T-helper 1 cell treated with Interleukin-12 subunit alpha and Interleukin-12 subunit beta and Interleukin-4 antibody, amounts not matched to agents 30 μg/mL and 1 μg/mL, for 36 hours (primary cell): ENCODE measurements at regions not wholly inside any gene's neighbourhood (a gene's known extent, or its start where the extent isn't known, plus 50 kb on each side); places are given as distances from the start of the nearest gene placed in this dataset.

ENCODE experiments used
- H3K27ac Mint-ChIP-seq: one replicate; pipeline ENCODE4 v1.8.0; 2021; ENCODE audit warnings: mild to moderate bottlenecking, mixed read lengths
- H3K27me3 Mint-ChIP-seq: one replicate; pipeline ENCODE4 v1.8.0; 2021; ENCODE audit warnings: low read depth, mixed read lengths
- H3K36me3 Mint-ChIP-seq: one replicate; pipeline ENCODE4 v1.8.0; 2021; ENCODE audit warnings: low read depth, mixed read lengths
- H3K4me1 Mint-ChIP-seq: one replicate; pipeline ENCODE4 v1.8.0; 2021; ENCODE audit warnings: low read depth, mixed read lengths
- H3K4me3 Mint-ChIP-seq: one replicate; pipeline ENCODE4 v1.8.0; 2021; ENCODE audit warnings: mild to moderate bottlenecking, moderate library complexity, mixed read lengths
- H3K9me3 Mint-ChIP-seq: one replicate; pipeline ENCODE4 v1.8.0; 2021; ENCODE audit warnings: mixed read lengths

DNA sequence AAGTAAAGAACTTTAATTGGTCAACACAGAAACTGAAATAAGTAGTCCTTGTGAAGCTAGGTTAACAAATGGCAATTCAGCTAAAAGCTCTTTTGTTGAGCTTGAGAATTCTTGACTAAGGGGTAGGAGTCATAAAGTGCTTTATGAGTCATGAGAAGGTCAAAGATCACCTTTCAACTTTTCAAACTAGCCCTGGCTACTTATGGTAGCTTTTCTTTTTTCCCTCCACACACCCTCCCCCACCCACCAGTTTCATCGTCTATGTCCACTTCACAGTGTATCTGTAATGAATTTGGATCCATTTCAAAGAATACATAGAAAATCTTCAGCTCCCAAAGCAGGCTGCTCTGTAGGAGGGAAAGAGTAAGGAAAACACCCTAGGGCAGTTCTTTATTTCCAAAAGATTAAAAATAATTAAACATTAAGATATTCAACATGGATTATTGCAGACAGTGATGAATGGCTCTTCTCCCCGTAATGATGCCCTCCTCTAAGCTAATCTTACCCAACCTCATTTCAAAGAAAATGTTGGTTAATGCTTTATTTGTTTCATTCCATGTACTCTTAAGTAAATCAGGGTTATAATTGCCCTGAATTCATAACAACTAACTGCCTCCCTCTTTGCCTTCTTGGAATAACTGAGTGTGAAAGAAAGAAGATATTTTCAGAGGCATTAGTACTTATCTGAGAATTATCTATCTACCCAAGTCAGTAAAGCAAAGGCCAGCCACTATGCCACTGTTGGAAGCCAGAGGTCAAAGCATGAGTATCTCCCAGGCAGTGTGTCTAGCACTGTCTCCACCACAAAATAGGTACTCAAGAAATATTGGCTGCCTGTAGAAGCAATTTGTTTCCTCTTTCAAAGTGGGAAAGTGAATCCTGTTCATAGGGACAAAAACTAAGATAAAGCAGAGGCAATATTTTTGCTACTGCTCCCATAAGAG is 290.6 kb downstream of the PIK3R1 start:
- H3K4me3 Mint-ChIP-seq, result no peak overlapping the region
- peaks cover 2% of the 10 kb centered on the region for H3K27me3 Mint-ChIP-seq
- no peaks in the 10 kb centered on the region for H3K9me3 Mint-ChIP-seq
- H3K27ac Mint-ChIP-seq, result no peak overlapping the region
- H3K4me1 Mint-ChIP-seq, result no peaks in the 10 kb centered on the region
- no peaks in the 10 kb centered on the region for H3K36me3 Mint-ChIP-seq

DNA sequence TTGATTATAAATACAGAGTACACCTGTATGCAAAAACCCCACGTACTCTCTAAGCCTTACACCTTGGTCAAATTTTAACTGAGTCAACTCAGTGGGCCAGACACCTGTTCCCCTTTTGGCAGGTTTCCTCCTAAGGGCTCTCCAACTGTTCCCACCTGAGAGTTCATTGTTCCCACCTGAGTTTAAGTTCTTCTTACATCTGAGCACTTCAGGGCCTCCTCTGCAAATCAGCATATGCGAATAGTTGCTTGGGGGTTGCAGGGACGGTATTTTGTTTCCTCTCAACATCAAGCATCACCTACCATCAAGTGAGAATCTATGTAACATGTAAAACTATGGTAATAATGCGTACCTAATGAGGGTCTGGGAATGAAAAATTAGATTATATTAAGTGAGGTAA is 300.0 kb downstream of the PIK3R1 start:
- no peaks in the 10 kb centered on the region for H3K36me3 Mint-ChIP-seq
- no peaks in the 10 kb centered on the region for H3K4me1 Mint-ChIP-seq
- no peak overlapping the region for H3K4me3 Mint-ChIP-seq
- no peaks in the 10 kb centered on the region for H3K9me3 Mint-ChIP-seq
- no peak overlapping the region for H3K27ac Mint-ChIP-seq
- H3K27me3 Mint-ChIP-seq, result no peaks in the 10 kb centered on the region

GRCh38 chr5:68518286-68518685 is 302.7 kb downstream of the PIK3R1 start:
- no peaks in the 10 kb centered on the region for H3K36me3 Mint-ChIP-seq
- H3K27me3 Mint-ChIP-seq, result no peaks in the 10 kb centered on the region
- H3K4me1 Mint-ChIP-seq, result no peaks in the 10 kb centered on the region

GRCh38 chr5:68519143-68519542 is 303.6 kb downstream of the PIK3R1 start:
- no peak overlapping the region for H3K4me3 Mint-ChIP-seq
- H3K27ac Mint-ChIP-seq, result no peak overlapping the region
- no peaks in the 10 kb centered on the region for H3K9me3 Mint-ChIP-seq
- H3K27me3 Mint-ChIP-seq, result no peaks in the 10 kb centered on the region
- H3K36me3 Mint-ChIP-seq, result no peaks in the 10 kb centered on the region
- H3K4me1 Mint-ChIP-seq, result no peaks in the 10 kb centered on the region

More at GRCh38 chr5:68518286-68518685, 302.7 kb downstream of the PIK3R1 start:
- Mint-ChIP-seq H3K4me3 (no peak overlapping the region), H3K27ac (no peak overlapping the region), H3K9me3 (no peaks in the 10 kb centered on the region)

- Mint-ChIP-seq H3K36me3 (no peaks in the 10 kb centered on the region), H3K4me3 (no peak overlapping the region), H3K4me1 (no peaks in the 10 kb centered on the region)
Observed at GRCh38 chr5:68521776-68522175, 306.2 kb downstream of the PIK3R1 start.

GRCh38 chr5:68522863-68523262 is 307.3 kb downstream of the PIK3R1 start:
- Mint-ChIP-seq H3K4me3 (no peak overlapping the region), H3K27me3 (no peaks in the 10 kb centered on the region), H3K4me1 (no peaks in the 10 kb centered on the region), H3K36me3 (no peaks in the 10 kb centered on the region), H3K27ac (no peak overlapping the region), H3K9me3 (peaks cover 3% of the 10 kb centered on the region)

More at GRCh38 chr5:68521776-68522175, 306.2 kb downstream of the PIK3R1 start:
- no peak overlapping the region for H3K27ac Mint-ChIP-seq
- no peaks in the 10 kb centered on the region for H3K27me3 Mint-ChIP-seq
- no peaks in the 10 kb centered on the region for H3K9me3 Mint-ChIP-seq

DNA sequence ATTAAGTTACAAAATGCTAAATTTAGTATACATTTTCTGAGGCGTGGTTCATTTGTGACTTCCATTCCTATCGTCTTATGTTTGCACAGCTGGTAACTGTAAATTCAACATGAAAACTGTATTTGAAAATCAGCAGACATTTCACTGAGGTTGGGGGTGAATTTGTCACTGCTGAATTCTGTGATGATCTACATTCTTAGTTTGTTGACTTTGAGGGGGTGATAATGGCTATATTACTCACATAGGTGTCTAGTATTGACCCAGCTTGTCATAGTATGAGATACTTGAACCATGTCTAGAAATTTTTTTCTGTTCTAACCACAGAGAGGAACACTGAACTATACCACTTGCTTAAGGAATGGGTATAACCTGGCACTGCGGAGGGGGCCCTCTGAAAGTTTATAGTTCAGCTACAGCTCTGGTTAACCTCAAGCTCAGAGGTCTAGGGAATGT is 313.3 kb downstream of the PIK3R1 start:
- Mint-ChIP-seq H3K4me1 (no peaks in the 10 kb centered on the region), H3K27me3 (peaks cover 4% of the 10 kb centered on the region), H3K36me3 (no peaks in the 10 kb centered on the region), H3K4me3 (no peak overlapping the region), H3K9me3 (peaks cover 7% of the 10 kb centered on the region), H3K27ac (no peak overlapping the region)

DNA sequence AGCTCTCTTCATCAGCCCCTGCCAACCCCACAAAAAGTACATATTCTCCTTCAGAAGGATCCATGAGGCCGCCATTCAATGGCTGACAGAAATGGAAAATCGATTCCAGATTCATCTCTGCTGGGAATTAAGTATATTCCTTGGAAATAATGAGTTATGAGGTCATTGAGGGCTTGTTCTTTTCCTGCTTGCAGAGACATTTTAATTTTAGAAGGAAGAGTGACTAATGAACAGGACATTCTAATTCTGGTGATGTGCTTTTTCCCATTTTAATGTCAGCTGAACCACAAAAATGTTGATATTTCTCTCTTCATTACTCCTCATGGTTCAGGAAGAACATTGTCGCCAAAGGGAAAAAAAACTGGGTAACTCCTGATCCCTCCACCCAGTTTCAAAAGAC is 314.0 kb downstream of the PIK3R1 start:
- peaks cover 7% of the 10 kb centered on the region for H3K9me3 Mint-ChIP-seq
- no peak overlapping the region for H3K4me3 Mint-ChIP-seq
- H3K36me3 Mint-ChIP-seq, result no peaks in the 10 kb centered on the region
- peaks cover 4% of the 10 kb centered on the region for H3K27me3 Mint-ChIP-seq
- H3K4me1 Mint-ChIP-seq, result no peaks in the 10 kb centered on the region
- H3K27ac Mint-ChIP-seq, result no peak overlapping the region

GRCh38 chr5:68531970-68532369 is 316.4 kb downstream of the PIK3R1 start:
- no peak overlapping the region for H3K4me3 Mint-ChIP-seq
- peaks cover 4% of the 10 kb centered on the region for H3K27me3 Mint-ChIP-seq
- H3K4me1 Mint-ChIP-seq, result no peaks in the 10 kb centered on the region
- H3K9me3 Mint-ChIP-seq, result peaks cover 7% of the 10 kb centered on the region
- H3K36me3 Mint-ChIP-seq, result no peaks in the 10 kb centered on the region
- no peak overlapping the region for H3K27ac Mint-ChIP-seq

DNA sequence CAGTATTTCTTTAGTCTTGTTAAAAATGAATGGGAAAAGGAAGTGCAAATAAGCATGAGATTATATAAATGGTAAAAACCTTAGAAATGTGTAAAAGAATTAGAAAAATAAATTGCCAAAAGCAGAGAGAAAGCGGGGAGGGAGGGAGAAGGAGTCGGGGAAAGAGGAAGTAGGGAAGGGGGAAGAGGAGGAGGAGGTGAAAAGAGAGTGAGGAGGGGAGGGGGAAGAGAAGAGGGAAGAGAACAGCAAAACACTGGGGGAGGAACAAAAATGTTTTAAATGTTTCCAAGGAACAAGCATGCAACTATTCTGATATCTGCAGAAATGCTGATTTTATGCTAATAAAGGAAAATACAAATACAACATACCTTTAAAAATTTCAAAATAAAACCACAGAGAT is 317.5 kb downstream of the PIK3R1 start:
- Mint-ChIP-seq H3K4me3 (no peak overlapping the region), H3K27me3 (peaks cover 7% of the 10 kb centered on the region), H3K9me3 (peaks cover 2% of the 10 kb centered on the region), H3K4me1 (no peaks in the 10 kb centered on the region), H3K27ac (no peak overlapping the region), H3K36me3 (no peaks in the 10 kb centered on the region)

DNA sequence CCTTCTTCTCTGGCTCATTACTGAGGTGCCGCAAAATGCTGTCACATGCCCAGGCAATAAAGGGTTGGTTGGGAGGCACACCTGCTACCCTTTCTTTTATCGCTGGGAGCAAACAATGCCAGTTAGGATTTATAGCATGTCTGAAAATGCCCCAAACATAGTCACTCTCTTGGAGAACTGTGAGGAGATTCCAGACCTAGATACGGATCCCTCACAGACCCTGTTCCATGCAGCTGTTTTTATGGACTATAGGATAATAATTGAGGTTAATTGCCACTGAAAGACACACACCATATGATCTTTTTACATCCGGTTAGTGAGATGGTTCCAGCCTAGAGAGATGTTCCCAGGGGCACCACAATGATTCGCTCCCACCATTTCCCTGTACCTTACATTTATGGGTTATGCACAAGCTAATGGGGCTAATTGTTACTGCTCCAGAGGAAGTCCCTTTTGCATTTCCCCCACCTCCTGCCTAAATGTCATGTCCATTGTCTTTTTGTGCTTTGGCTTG is 318.1 kb downstream of the PIK3R1 start:
- H3K27me3 Mint-ChIP-seq, result peaks cover 10% of the 10 kb centered on the region
- no peaks in the 10 kb centered on the region for H3K36me3 Mint-ChIP-seq
- no peaks in the 10 kb centered on the region for H3K9me3 Mint-ChIP-seq
- H3K4me1 Mint-ChIP-seq, result no peaks in the 10 kb centered on the region
- no peak overlapping the region for H3K27ac Mint-ChIP-seq
- H3K4me3 Mint-ChIP-seq, result no peak overlapping the region

DNA sequence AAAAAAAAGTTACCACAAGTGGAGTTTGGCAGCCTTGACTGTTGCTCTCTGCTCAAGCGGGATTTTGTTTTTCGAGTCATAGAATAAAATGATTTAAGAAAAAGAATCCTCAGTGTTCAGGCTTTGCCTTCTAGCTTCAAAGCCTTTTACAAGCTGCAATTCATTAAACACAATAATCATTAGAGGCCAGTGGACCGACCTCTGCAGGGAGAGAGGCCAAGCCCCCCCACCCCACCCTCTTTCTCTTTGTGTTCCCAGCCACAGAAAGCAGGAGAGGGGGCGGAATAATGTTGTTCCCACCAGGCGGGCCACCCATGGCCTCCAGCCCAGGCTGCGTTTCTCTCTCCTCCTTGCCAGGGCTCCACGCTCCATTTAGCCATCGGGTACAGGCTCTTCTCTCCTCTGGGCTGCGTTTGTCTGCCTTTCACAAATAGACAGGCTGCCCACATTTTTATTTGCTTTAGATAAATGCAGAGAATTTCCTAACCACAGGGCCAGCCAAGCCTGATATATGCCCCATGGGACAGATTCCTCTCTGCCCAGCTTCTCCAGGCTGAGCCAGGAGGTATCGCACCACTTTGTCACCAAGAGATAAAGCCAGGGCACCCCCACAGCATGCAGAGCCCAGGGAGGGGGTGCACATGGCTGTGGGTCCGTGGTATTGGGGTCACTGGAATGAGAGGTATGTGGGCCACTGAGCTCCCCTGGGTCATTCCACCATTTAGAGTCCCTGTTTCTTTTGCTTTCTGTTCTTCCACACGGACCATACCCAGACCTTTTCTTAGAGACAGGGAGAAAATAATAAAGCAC is 318.8 kb downstream of the PIK3R1 start:
- Mint-ChIP-seq H3K4me1 (no peaks in the 10 kb centered on the region), H3K27me3 (peaks cover 15% of the 10 kb centered on the region), H3K36me3 (no peaks in the 10 kb centered on the region), H3K27ac (no peak overlapping the region), H3K4me3 (no peak overlapping the region), H3K9me3 (no peaks in the 10 kb centered on the region)

- H3K9me3 Mint-ChIP-seq, result no peaks in the 10 kb centered on the region
- no peaks in the 10 kb centered on the region for H3K4me1 Mint-ChIP-seq
- peaks cover 21% of the 10 kb centered on the region for H3K27me3 Mint-ChIP-seq
- no peaks in the 10 kb centered on the region for H3K36me3 Mint-ChIP-seq
- H3K27ac Mint-ChIP-seq, result no peak overlapping the region
- H3K4me3 Mint-ChIP-seq, result no peak overlapping the region
Observed at GRCh38 chr5:68534956-68535520, 319.5 kb downstream of the PIK3R1 start.

DNA sequence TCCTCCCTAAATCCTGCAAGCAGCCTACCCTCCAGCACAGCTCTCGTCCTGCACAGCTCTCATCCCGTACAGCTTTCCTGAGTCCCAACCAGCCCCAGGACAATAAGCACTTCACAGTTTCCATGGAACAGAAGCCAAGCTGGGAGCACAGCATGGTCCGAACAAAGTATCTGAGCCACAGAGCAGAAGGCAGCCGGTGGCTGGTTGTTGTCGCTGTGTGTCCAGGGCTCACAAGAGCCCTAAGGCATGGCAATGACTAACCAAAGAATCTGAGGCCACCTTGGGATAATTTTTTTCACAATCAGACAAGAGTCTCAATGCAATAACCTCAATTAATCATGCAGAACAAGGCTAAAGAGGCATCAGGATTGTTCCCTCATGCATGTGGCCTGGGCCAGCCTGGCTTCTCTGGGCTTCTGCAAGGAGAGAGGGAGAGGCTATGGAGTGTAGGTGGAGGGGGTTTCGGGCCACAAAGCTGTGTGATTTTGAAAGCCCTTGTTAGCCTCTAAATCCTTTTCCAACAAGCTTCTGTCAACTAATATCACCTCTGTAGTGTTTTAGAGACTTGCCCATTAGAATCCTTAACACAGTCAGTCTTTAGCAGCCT is 323.4 kb downstream of the PIK3R1 start:
- no peak overlapping the region for H3K27ac Mint-ChIP-seq
- no peaks in the 10 kb centered on the region for H3K4me1 Mint-ChIP-seq
- no peak overlapping the region for H3K4me3 Mint-ChIP-seq
- no peaks in the 10 kb centered on the region for H3K9me3 Mint-ChIP-seq
- H3K36me3 Mint-ChIP-seq, result no peaks in the 10 kb centered on the region
- H3K27me3 Mint-ChIP-seq, result peaks cover 31% of the 10 kb centered on the region
